ENCODE measurements at regions not wholly inside any gene's neighbourhood (a gene's known extent, or its start where the extent isn't known, plus 50 kb on each side); places are given as distances from the start of the nearest gene placed in this dataset.

- no peak for TF ChIP-seq TGIF2 (CRISPR knock-in tag; IDR thresholded peaks at IDR 0.05)
Measured at GRCh38 chr5:84632418-84632817, 247.7 kb upstream of the EDIL3 start (continued).

GRCh38 chr5:84628918-84629317 lies 244.2 kb upstream of the EDIL3 start:
- H3K27me3 ChIP-seq (ENCODE audit: control insufficient read depth in 1 of 2, insufficient read depth in 2 of 2, low read length in 2 of 2), result no peaks in the 10 kb centered on the region
- in situ Hi-C loops (cut with HindIII; ENCODE audit: extremely low pct_ligation_motif_present, low pct_unique_long_range_greater_than_20kb) (no loop called here), intact Hi-C loops (cut with micrococcal nuclease; ENCODE audit: unreplicated experiment) (no loop called here)
- no peak overlapping the region for H2AFZ ChIP-seq (ENCODE audit: low read length)
- FAIRE-seq (no peak), DNase-seq (ENCODE audit: low spot score) (no peak), ATAC-seq (no peak)
- ChIA-PET POLR2A (no interaction called here), CTCF (ENCODE audit: low intra/inter-chr PET ratio, low total read pairs) (no interaction called here)
- H3K4me1 ChIP-seq (ENCODE audit: insufficient read depth, low read length), result no peaks in the 10 kb centered on the region
- H3K79me2 ChIP-seq (ENCODE audit: insufficient read depth, low read length), result no peaks in the 10 kb centered on the region
- no peak overlapping the region for H3K27ac ChIP-seq (ENCODE audit: extremely low read length, insufficient read depth, low read length)
- no peak overlapping the region for H3K4me3 ChIP-seq (replicated peaks in 1 of 3; ENCODE audit: insufficient read depth in 1 of 3, low read depth in 2 of 3, low read length in 3 of 3)
- no peaks in the 10 kb centered on the region for H4K20me1 ChIP-seq (ENCODE audit: insufficient read depth, low read length)
- no peaks in the 10 kb centered on the region for H3K9me3 ChIP-seq (ENCODE audit: low read length)
- no peak overlapping the region for H3K4me2 ChIP-seq (ENCODE audit: low read depth, low read length)
- H3K36me3 ChIP-seq (replicated peaks in 1 of 2; ENCODE audit: control insufficient read depth in 1 of 2, insufficient read depth in 2 of 2, low read length in 2 of 2), result no peaks in the 10 kb centered on the region
- no TSS peak for BruUV-seq (replicated peaks)
- 5% methylated on average over 2 of the region's 2 CpGs for WGBS (ENCODE audit: low lambda C conversion rate)
- no peak overlapping the region for H3K9ac ChIP-seq (ENCODE audit: insufficient read depth, low read depth, low read length)
- TF ChIP-seq ASH2L (IDR thresholded peaks at IDR 0.05; ENCODE audit: insufficient read length, low read depth, low read length), result no peak
- no peak for TF ChIP-seq PHF5A (CRISPR knock-in tag; IDR thresholded peaks at IDR 0.05; ENCODE audit: low read depth, unreplicated experiment)
- TF ChIP-seq ZSCAN29 (CRISPR knock-in tag; conservative IDR thresholded peaks at IDR 0.05), result no peak
- TF ChIP-seq ZBTB49 (CRISPR knock-in tag; IDR thresholded peaks at IDR 0.05; ENCODE audit: borderline replicate concordance), result no peak
- TF ChIP-seq ZBTB39 (CRISPR knock-in tag; IDR thresholded peaks at IDR 0.05), result no peak
- no peak for TF ChIP-seq PRDM4 (CRISPR knock-in tag; IDR thresholded peaks at IDR 0.05; ENCODE audit: borderline replicate concordance)
- TF ChIP-seq JDP2 (CRISPR knock-in tag; IDR thresholded peaks at IDR 0.05; ENCODE audit: borderline replicate concordance), result no peak
- no peak for TF ChIP-seq RARA (CRISPR knock-in tag; IDR thresholded peaks at IDR 0.05)
- TF ChIP-seq IKZF5 (CRISPR knock-in tag; IDR thresholded peaks at IDR 0.05), result no peak
- TF ChIP-seq MEIS2 (CRISPR knock-in tag; IDR thresholded peaks at IDR 0.05), result no peak
- no peak for TF ChIP-seq ZNF564 (CRISPR knock-in tag; IDR thresholded peaks at IDR 0.05)
- no peak for TF ChIP-seq NR1H2 (CRISPR knock-in tag; IDR thresholded peaks at IDR 0.05; ENCODE audit: borderline replicate concordance, low read depth)
- no peak for TF ChIP-seq ZNF18 (CRISPR knock-in tag; IDR thresholded peaks at IDR 0.05; ENCODE audit: insufficient replicate concordance)

Data from HepG2 (cell line).